CD4-positive, alpha-beta memory T cell (primary cell): ENCODE measurements at regions not wholly inside any gene's neighbourhood (a gene's known extent, or its start where the extent isn't known, plus 50 kb on each side); places are given as distances from the start of the nearest gene placed in this dataset.

Experiments used
- CTCF ChIA-PET: fragments of 350-600 bp; sonication (Branson Sonifier 250); formaldehyde crosslinking; loops from one replicate; lab custom pipeline; 2021; ENCODE audit warnings: inconsistent platforms; ENCODE audit not compliant: partially characterized antibody; lab: Charles Lee
- POLR2A ChIA-PET: fragments of 350-600 bp; sonication (Branson Sonifier 250); formaldehyde crosslinking; loops from one replicate; lab custom pipeline; 2021; ENCODE audit not compliant: partially characterized antibody; lab: Charles Lee
- DNase-seq, 5 donors: peaks; one replicate each; pipeline versions ENCODE4 v3.0.0 to v3.0.0-alpha.2; 2020 to 2022; ENCODE audit warnings: mixed read lengths in 1 of 5
- H3K27ac ChIP-seq: one replicate; pipeline ENCODE4 v1.7.0; 2013; ENCODE audit warnings: low read depth, low read length
- H3K27me3 ChIP-seq: 2 replicates; pipeline ENCODE4 v1.7.0; 2013; ENCODE audit warnings: mild to moderate bottlenecking, low read length, moderate library complexity; ENCODE audit not compliant: insufficient read depth
- H3K36me3 ChIP-seq: 2 replicates; pipeline ENCODE4 v1.7.0; 2013; ENCODE audit warnings: mild to moderate bottlenecking, low read length, moderate library complexity; ENCODE audit not compliant: insufficient read depth
- H3K4me1 ChIP-seq: 2 replicates; pipeline ENCODE4 v1.7.0; 2013; ENCODE audit warnings: mild to moderate bottlenecking, low read length, moderate library complexity; ENCODE audit not compliant: insufficient read depth
- H3K4me3 ChIP-seq, 2 donors: one replicate each; pipeline ENCODE4 v1.7.0; 2013; ENCODE audit warnings: low read length in 2 of 2, mild to moderate bottlenecking in 1 of 2
- H3K9me3 ChIP-seq, 2 donors: one replicate each; pipeline ENCODE4 v1.7.0; 2013; ENCODE audit warnings: low read length in 2 of 2, control low read depth in 1 of 2; ENCODE audit not compliant: control insufficient read depth in 1 of 2
- H3K27ac Mint-ChIP-seq, 7 donors: one replicate each; pipeline ENCODE4 v1.8.0; 2020 to 2021; ENCODE audit warnings: mixed read lengths in 7 of 7, mild to moderate bottlenecking in 6 of 7, inconsistent platforms in 3 of 7, moderate library complexity in 3 of 7
- H3K27me3 Mint-ChIP-seq, 2 donors: one replicate each; pipeline ENCODE4 v1.8.0; 2020 to 2021; ENCODE audit warnings: mixed read lengths in 2 of 2
- H3K36me3 Mint-ChIP-seq, 2 donors: one replicate each; pipeline ENCODE4 v1.8.0; 2020 to 2021; ENCODE audit warnings: mixed read lengths in 2 of 2, inconsistent platforms in 1 of 2, mild to moderate bottlenecking in 1 of 2
- H3K4me1 Mint-ChIP-seq, 4 donors: one replicate each; pipeline ENCODE4 v1.8.0; 2020 to 2021; ENCODE audit warnings: mixed read lengths in 4 of 4, mild to moderate bottlenecking in 1 of 4
- H3K4me3 Mint-ChIP-seq, 8 donors: one replicate each; pipeline ENCODE4 v1.8.0; 2020 to 2021; ENCODE audit warnings: mixed read lengths in 8 of 8, mild to moderate bottlenecking in 7 of 8, moderate library complexity in 6 of 8, inconsistent platforms in 3 of 8
- H3K9me3 Mint-ChIP-seq, 8 donors: one replicate each; pipeline ENCODE4 v1.8.0; 2020 to 2021; ENCODE audit warnings: mixed read lengths in 8 of 8, mild to moderate bottlenecking in 5 of 8, inconsistent platforms in 3 of 8, moderate library complexity in 1 of 8
- intact Hi-C: fragments of 100-400 bp; cut with micrococcal nuclease; formaldehyde crosslinking; loops from one replicate; pipeline ENCODE4 v1.15.1; 2023

GRCh38 chr22:48042621-48043395 is 1280.4 kb downstream of the TBC1D22A start:
- Mint-ChIP-seq H3K4me1 (no peaks in the 10 kb centered on the region), H3K27me3 (peaks cover 6 to 24% of the 10 kb centered on the region in 2 donors), H3K9me3 (peaks cover 0 to 4% (median 0%) of the 10 kb centered on the region in 8 donors), H3K4me3 (no peak overlapping the region), H3K36me3 (no peaks in the 10 kb centered on the region), H3K27ac (no peak overlapping the region)
- DNase-seq, result no peak
- ChIA-PET CTCF (no interaction called here), POLR2A (no interaction called here)
- Histone ChIP-seq H3K4me1 (no peaks in the 10 kb centered on the region), H3K9me3 (no peaks in the 10 kb centered on the region), H3K27me3 (no peaks in the 10 kb centered on the region), H3K36me3 (no peaks in the 10 kb centered on the region), H3K27ac (no peak overlapping the region), H3K4me3 (no peak overlapping the region)
- intact Hi-C loops, result no loop called here

- Histone ChIP-seq H3K4me1 (no peaks in the 10 kb centered on the region), H3K9me3 (no peaks in the 10 kb centered on the region), H3K27ac (no peak overlapping the region), H3K36me3 (no peaks in the 10 kb centered on the region), H3K4me3 (no peak overlapping the region), H3K27me3 (no peaks in the 10 kb centered on the region)
- ChIA-PET POLR2A (no interaction called here), CTCF (no interaction called here)
- intact Hi-C loops, result no loop called here
- Mint-ChIP-seq H3K4me1 (no peaks in the 10 kb centered on the region), H3K9me3 (peaks cover 0 to 4% (median 0%) of the 10 kb centered on the region in 8 donors), H3K36me3 (no peaks in the 10 kb centered on the region), H3K27ac (no peak overlapping the region), H3K27me3 (peaks cover 11 to 38% of the 10 kb centered on the region in 2 donors), H3K4me3 (no peak overlapping the region)
- DNase-seq, result no peak
These were observed 1276.9 kb downstream of the TBC1D22A start for GRCh38 chr22:48039326-48039725.

GRCh38 chr22:48037618-48038017 is 1275.2 kb downstream of the TBC1D22A start:
- ChIA-PET POLR2A (no interaction called here), CTCF (no interaction called here)
- peaks cover 0 to 4% (median 0%) of the 10 kb centered on the region in 8 donors for H3K9me3 Mint-ChIP-seq
- no peak overlapping the region for H3K4me3 Mint-ChIP-seq
- Histone ChIP-seq H3K27ac (no peak overlapping the region), H3K27me3 (no peaks in the 10 kb centered on the region), H3K4me3 (no peak overlapping the region), H3K4me1 (no peaks in the 10 kb centered on the region), H3K36me3 (no peaks in the 10 kb centered on the region), H3K9me3 (no peaks in the 10 kb centered on the region)
- H3K4me1 Mint-ChIP-seq, result no peaks in the 10 kb centered on the region
- DNase-seq, result no peak
- intact Hi-C loops, result no loop called here
- no peaks in the 10 kb centered on the region for H3K36me3 Mint-ChIP-seq
- H3K27ac Mint-ChIP-seq, result no peak overlapping the region
- H3K27me3 Mint-ChIP-seq, result peaks cover 8 to 32% of the 10 kb centered on the region in 2 donors

GRCh38 chr22:48035897-48036296 is 1273.4 kb downstream of the TBC1D22A start:
- H3K9me3 ChIP-seq, result no peaks in the 10 kb centered on the region
- no peak for DNase-seq
- H3K4me3 ChIP-seq, result no peak overlapping the region
- no peaks in the 10 kb centered on the region for H3K4me1 Mint-ChIP-seq
- no peaks in the 10 kb centered on the region for H3K27me3 ChIP-seq
- no peaks in the 10 kb centered on the region for H3K36me3 ChIP-seq
- H3K4me1 ChIP-seq, result no peaks in the 10 kb centered on the region
- peaks cover 8 to 22% of the 10 kb centered on the region in 2 donors for H3K27me3 Mint-ChIP-seq
- intact Hi-C loops, result no loop called here
- CTCF ChIA-PET, result no interaction called here
- no peak overlapping the region for H3K4me3 Mint-ChIP-seq
- H3K9me3 Mint-ChIP-seq, result peaks cover 0 to 4% (median 0%) of the 10 kb centered on the region in 8 donors
- no peak overlapping the region for H3K27ac Mint-ChIP-seq
- POLR2A ChIA-PET, result no interaction called here
- no peak overlapping the region for H3K27ac ChIP-seq
- no peaks in the 10 kb centered on the region for H3K36me3 Mint-ChIP-seq

- no peaks in the 10 kb centered on the region for H3K36me3 ChIP-seq
- intact Hi-C loops, result no loop called here
- Mint-ChIP-seq H3K9me3 (no peaks in the 10 kb centered on the region), H3K27ac (no peak overlapping the region), H3K4me1 (no peaks in the 10 kb centered on the region), H3K4me3 (no peak overlapping the region), H3K27me3 (peaks cover under 1 to 11% of the 10 kb centered on the region in 2 donors), H3K36me3 (no peaks in the 10 kb centered on the region)
- no peaks in the 10 kb centered on the region for H3K9me3 ChIP-seq
- no peaks in the 10 kb centered on the region for H3K27me3 ChIP-seq
- H3K27ac ChIP-seq, result no peak overlapping the region
- no peak overlapping the region for H3K4me3 ChIP-seq
- POLR2A ChIA-PET, result no interaction called here
- CTCF ChIA-PET, result no interaction called here
- no peak for DNase-seq
- H3K4me1 ChIP-seq, result no peaks in the 10 kb centered on the region
These were observed 1269.1 kb downstream of the TBC1D22A start for GRCh38 chr22:48031589-48031988.

- no peak for DNase-seq
- CTCF ChIA-PET, result no interaction called here
- Histone ChIP-seq H3K9me3 (no peaks in the 10 kb centered on the region), H3K4me1 (no peaks in the 10 kb centered on the region), H3K27me3 (no peaks in the 10 kb centered on the region), H3K36me3 (no peaks in the 10 kb centered on the region), H3K4me3 (no peak overlapping the region), H3K27ac (no peak overlapping the region)
- H3K36me3 Mint-ChIP-seq, result no peaks in the 10 kb centered on the region
- intact Hi-C loops, result no loop called here
- H3K4me1 Mint-ChIP-seq, result no peaks in the 10 kb centered on the region
- no peak overlapping the region for H3K4me3 Mint-ChIP-seq
- POLR2A ChIA-PET, result no interaction called here
- H3K27me3 Mint-ChIP-seq, result peaks cover 3 to 14% of the 10 kb centered on the region in 2 donors
- H3K27ac Mint-ChIP-seq, result no peak overlapping the region
- H3K9me3 Mint-ChIP-seq, result peaks cover 0 to 14% (median 9%) of the 10 kb centered on the region in 8 donors
These were observed 1262.6 kb downstream of the TBC1D22A start for GRCh38 chr22:48025096-48025495.

GRCh38 chr22:48021991-48022401 is 1259.5 kb downstream of the TBC1D22A start:
- no peaks in the 10 kb centered on the region for H3K27me3 ChIP-seq
- CTCF ChIA-PET, result no interaction called here
- H3K4me1 Mint-ChIP-seq, result no peaks in the 10 kb centered on the region
- no peak overlapping the region for H3K27ac ChIP-seq
- no peak overlapping the region for H3K4me3 ChIP-seq
- H3K4me1 ChIP-seq, result no peaks in the 10 kb centered on the region
- H3K9me3 Mint-ChIP-seq, result peaks cover 0 to 29% (median 19%) of the 10 kb centered on the region in 8 donors
- H3K4me3 Mint-ChIP-seq, result no peak overlapping the region
- intact Hi-C loops, result no loop called here
- no peaks in the 10 kb centered on the region for H3K9me3 ChIP-seq
- no peak for DNase-seq
- no peaks in the 10 kb centered on the region for H3K36me3 ChIP-seq
- POLR2A ChIA-PET, result no interaction called here
- H3K27me3 Mint-ChIP-seq, result peaks cover 3 to 29% of the 10 kb centered on the region in 2 donors
- no peak overlapping the region for H3K27ac Mint-ChIP-seq
- peaks cover 4 to 8% of the 10 kb centered on the region in 2 donors for H3K36me3 Mint-ChIP-seq
